ENCODE measurements at regions not wholly inside any gene's neighbourhood (a gene's known extent, or its start where the extent isn't known, plus 50 kb on each side); places are given as distances from the start of the nearest gene placed in this dataset.

- no peak for TF ChIP-seq TAF1 (IDR thresholded peaks at IDR 0.05; ENCODE audit: borderline replicate concordance, low read depth, low read length)
- TF ChIP-seq POLR2A (IDR thresholded peaks at IDR 0.05; ENCODE audit: low read depth, low read length): no peak
- TF ChIP-seq POLR2AphosphoS5 (IDR thresholded peaks at IDR 0.05; ENCODE audit: low read depth, low read length): no peak
These were observed 434.4 kb downstream of the HRH4 start for GRCh38 chr18:24894880-24895279.
